ENCODE measurements at regions not wholly inside any gene's neighbourhood (a gene's known extent, or its start where the extent isn't known, plus 50 kb on each side); places are given as distances from the start of the nearest gene placed in this dataset.

GRCh38 chr2:129456691-129457090 lies 522.8 kb upstream of the RAB6C start:
- TF ChIP-seq CTCF (IDR thresholded peaks at IDR 0.05) (no peak), POLR2A (IDR thresholded peaks at IDR 0.05) (no peak)

All from testis (tissue), 2 donors.